Kidney epithelial cell (primary cell): ENCODE measurements at regions not wholly inside any gene's neighbourhood (a gene's known extent, or its start where the extent isn't known, plus 50 kb on each side); places are given as distances from the start of the nearest gene placed in this dataset.

Experiments used
- DNase-seq: peaks from one replicate; pipeline ENCODE4 v3.0.0-alpha.2; 2010; ENCODE audit warnings: low read depth
- H3K27me3 ChIP-seq: 2 replicates; pipeline ENCODE4 v1.6.0; 2011; ENCODE audit warnings: low read length; ENCODE audit not compliant: control insufficient read depth, insufficient read depth
- H3K36me3 ChIP-seq: 2 replicates; pipeline ENCODE4 v1.5.1; 2011; ENCODE audit warnings: low read length; ENCODE audit not compliant: control insufficient read depth, insufficient read depth
- H3K4me3 ChIP-seq: 2 replicates; pipeline ENCODE4 v1.5.1; 2011; ENCODE audit warnings: low read depth, mild to moderate bottlenecking, control low read depth, low read length
- TF ChIP-seq, protein P1 (sequence below): IDR thresholded peaks from 2 replicates; pipeline ENCODE4 v1.5.1; 2011; ENCODE audit warnings: mild to moderate bottlenecking, moderate library complexity, low read length, control low read depth, inconsistent platforms; ENCODE audit not compliant: insufficient read depth, poor library complexity, severe bottlenecking

DNA sequence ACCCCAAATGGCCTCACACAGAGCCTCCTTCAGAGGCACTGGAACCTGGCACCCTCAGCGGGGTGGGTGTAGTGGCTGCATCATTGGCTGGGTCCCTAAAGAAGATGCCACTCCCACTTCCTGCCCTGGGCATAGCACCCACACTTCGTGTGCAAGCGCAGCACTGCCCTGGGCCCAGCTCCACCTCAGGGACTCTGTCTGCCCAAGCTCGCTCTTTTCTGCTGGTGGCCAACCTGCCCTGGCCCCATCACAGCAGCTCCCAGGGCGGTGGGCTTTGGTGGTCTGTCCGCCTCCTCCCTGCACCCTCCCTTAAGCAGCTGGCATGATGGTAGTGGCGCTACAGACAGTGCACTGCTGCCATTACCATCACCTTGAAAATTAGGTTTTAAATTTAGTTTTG is 829.3 kb upstream of the BRINP3 start:
- H3K36me3 ChIP-seq: no peaks in the 10 kb centered on the region
- no peak overlapping the region for H3K4me3 ChIP-seq
- no peaks in the 10 kb centered on the region for H3K27me3 ChIP-seq
- DNase-seq: no peak
- TF ChIP-seq, protein P1, sequence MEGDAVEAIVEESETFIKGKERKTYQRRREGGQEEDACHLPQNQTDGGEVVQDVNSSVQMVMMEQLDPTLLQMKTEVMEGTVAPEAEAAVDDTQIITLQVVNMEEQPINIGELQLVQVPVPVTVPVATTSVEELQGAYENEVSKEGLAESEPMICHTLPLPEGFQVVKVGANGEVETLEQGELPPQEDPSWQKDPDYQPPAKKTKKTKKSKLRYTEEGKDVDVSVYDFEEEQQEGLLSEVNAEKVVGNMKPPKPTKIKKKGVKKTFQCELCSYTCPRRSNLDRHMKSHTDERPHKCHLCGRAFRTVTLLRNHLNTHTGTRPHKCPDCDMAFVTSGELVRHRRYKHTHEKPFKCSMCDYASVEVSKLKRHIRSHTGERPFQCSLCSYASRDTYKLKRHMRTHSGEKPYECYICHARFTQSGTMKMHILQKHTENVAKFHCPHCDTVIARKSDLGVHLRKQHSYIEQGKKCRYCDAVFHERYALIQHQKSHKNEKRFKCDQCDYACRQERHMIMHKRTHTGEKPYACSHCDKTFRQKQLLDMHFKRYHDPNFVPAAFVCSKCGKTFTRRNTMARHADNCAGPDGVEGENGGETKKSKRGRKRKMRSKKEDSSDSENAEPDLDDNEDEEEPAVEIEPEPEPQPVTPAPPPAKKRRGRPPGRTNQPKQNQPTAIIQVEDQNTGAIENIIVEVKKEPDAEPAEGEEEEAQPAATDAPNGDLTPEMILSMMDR: no peak

DNA sequence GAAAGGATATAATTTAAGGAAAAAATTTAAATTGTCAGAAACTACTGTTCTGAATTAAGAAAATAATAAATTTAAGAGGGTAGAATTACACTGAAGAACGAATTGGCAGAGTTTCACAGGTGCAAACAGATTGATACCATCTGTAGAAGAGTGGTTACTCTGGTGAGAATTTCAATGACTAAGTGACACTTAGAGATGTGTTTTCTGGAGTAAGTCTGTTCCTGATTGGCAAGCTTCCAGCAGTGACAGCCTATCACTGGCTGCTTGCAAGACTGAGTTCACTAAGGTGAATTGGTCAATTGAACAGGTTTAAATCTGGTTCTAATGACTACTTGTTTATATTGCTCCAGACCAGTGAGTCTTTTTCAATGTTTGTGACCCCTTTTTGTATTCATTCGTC is 838.2 kb upstream of the RGS18 start:
- no peak overlapping the region for H3K4me3 ChIP-seq

DNA sequence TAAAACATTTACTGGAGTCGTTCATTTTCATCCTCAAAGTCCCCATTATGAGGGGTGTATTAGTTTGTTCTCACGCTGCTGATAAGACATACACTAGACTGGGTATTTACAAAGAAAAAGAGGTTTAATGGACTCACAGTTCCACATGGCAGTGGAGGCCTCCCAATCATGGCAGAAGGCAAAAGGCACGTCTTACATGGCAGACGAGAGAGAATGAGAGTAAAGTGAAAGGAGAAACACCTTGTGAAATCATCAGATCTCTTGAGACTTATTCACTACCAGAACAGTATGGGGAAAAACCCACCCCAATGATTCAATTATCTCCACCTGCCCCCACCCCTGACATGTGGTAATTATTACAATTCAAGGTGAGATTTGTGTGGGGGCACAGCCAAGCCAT is 830.4 kb upstream of the RGS18 start:
- Histone ChIP-seq H3K36me3 (no peaks in the 10 kb centered on the region), H3K27me3 (no peaks in the 10 kb centered on the region), H3K4me3 (no peak overlapping the region)
- no peak for DNase-seq
- TF ChIP-seq, protein P1: no peak

More for the DNA sequence above, 838.2 kb upstream of the RGS18 start:
- peak; percentile 2 for DNase-seq
- Histone ChIP-seq H3K27me3 (no peaks in the 10 kb centered on the region), H3K36me3 (no peaks in the 10 kb centered on the region)
- TF ChIP-seq, protein P1: no peak

DNA sequence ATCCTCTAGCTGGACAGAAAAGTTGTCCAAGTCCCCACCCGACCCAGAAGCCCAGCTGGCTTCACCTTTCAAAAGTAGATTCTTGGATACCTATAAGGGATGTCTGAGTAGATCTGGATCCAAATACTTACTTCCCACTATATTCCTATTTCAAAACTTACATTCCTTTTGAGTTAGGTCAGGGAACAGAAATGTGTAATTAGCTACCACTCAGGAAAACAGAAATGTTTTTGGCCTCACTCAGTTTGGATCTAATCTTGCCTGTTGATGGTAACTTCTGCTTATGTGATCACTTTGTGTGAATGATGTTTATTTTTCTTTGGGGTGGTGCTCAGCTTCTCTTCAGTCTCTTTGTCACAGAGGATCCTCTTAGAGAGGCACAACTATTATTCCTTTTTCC is 814.4 kb upstream of the RGS18 start:
- Histone ChIP-seq H3K36me3 (no peaks in the 10 kb centered on the region), H3K4me3 (no peak overlapping the region), H3K27me3 (no peaks in the 10 kb centered on the region)
- DNase-seq: peak; percentile 28
- TF ChIP-seq, protein P1: no peak

DNA sequence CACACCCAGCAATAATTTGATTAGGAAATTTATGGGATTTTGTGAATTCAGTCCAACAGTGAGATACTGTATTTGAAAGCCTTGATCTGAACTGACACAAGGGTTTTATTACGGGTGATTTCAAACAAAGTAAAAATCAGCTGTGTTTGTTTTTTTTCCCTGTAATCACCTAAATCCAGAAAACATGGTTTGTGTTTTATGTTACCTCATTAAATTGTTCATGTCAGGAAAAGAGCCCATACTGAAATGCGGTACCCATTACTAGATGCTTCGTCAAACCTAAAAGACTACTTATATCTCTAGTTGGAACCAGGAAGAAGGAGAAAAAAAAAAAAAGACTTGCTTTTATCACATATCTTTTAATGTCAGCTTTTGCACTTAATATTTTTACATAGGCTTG is 811.9 kb upstream of the RGS18 start:
- no peak overlapping the region for H3K4me3 ChIP-seq
- TF ChIP-seq, protein P1: no peak
- no peaks in the 10 kb centered on the region for H3K27me3 ChIP-seq
- no peak for DNase-seq
- H3K36me3 ChIP-seq: no peaks in the 10 kb centered on the region

DNA sequence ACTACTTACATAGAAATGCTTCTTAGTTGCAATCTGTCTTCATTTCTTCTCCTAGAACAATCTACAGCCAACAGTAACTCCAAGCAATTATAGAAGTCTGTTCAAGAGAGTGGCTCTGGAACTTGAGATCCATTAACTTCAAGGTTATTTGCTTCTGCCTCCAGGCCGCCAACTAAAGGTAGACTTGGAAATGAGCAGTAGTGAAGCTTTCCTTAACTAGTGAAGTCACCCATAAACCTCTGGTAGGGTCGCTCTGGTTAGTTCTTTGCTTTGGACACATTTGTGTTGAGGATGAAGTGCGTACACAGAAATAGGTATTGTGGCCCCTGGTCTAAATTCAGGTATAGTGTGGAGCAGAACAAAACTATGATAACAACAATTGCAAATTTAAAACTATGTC is 809.9 kb upstream of the RGS18 start:
- no peaks in the 10 kb centered on the region for H3K36me3 ChIP-seq
- H3K27me3 ChIP-seq: no peaks in the 10 kb centered on the region
- H3K4me3 ChIP-seq: no peak overlapping the region
- TF ChIP-seq, protein P1: no peak
- DNase-seq: no peak
